ENCODE measurements at regions not wholly inside any gene's neighbourhood (a gene's known extent, or its start where the extent isn't known, plus 50 kb on each side); places are given as distances from the start of the nearest gene placed in this dataset.

DNA sequence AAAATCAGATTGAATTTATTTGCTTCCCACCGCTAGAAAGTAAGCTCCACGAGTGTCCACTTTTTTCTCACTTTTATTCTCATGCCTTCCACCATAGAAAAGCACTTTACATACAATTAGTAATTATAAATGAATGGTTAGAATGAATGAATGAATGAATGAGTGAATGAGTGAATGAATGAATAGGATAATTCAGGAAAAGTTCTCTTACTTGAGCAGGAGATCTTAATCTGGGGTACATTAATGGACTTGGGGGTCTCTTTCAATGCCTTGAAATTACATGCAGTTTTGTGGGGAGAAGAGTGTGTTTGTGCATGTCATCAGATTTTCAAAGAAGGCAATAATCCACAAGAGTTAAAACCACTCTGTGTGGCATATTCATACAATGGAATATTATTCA lies 229.9 kb upstream of the NR4A3 start:
- no peaks in the 10 kb centered on the region for H3K9me2 ChIP-seq (ENCODE audit: insufficient read depth)
- H3K9me3 ChIP-seq (ENCODE audit: low read depth), result no peaks in the 10 kb centered on the region
- H3K27ac ChIP-seq, result no peak overlapping the region
- no peak overlapping the region for H3K9ac ChIP-seq
- H3K4me3 ChIP-seq, result no peak overlapping the region
- in situ Hi-C loops (cut with MboI), result no loop called here
- H4K20me1 ChIP-seq (ENCODE audit: insufficient read depth), result no peaks in the 10 kb centered on the region
- no peak overlapping the region for H3K4me2 ChIP-seq (ENCODE audit: unreplicated experiment)
- H3K4me1 ChIP-seq (ENCODE audit: insufficient read depth), result no peaks in the 10 kb centered on the region
- no peaks in the 10 kb centered on the region for H3K79me2 ChIP-seq (ENCODE audit: insufficient read depth)
- DNase-seq, result no peak
- WGBS, 2 experiments (ENCODE audit: low coverage in 1 of 2, low lambda C conversion rate in 2 of 2, missing lambda C conversion rate in 2 of 2), result 61 to 74% methylated on average over 2 of the region's 2 CpGs
- TF ChIP-seq EZH2phosphoT487 (IDR thresholded peaks at IDR 0.05; ENCODE audit: insufficient read depth, low read depth), result no peak
- no peak for TF ChIP-seq EZH2 (IDR thresholded peaks at IDR 0.05; ENCODE audit: insufficient read depth, poor library complexity, severe bottlenecking)
- H3K27me3 ChIP-seq (replicated peaks; ENCODE audit: insufficient read depth), result no peaks in the 10 kb centered on the region
- H2AFZ ChIP-seq, result no peak overlapping the region
- no peaks in the 10 kb centered on the region for H3F3A ChIP-seq (ENCODE audit: insufficient read depth)
- no peaks in the 10 kb centered on the region for H3K36me3 ChIP-seq (ENCODE audit: low read depth)

DNA sequence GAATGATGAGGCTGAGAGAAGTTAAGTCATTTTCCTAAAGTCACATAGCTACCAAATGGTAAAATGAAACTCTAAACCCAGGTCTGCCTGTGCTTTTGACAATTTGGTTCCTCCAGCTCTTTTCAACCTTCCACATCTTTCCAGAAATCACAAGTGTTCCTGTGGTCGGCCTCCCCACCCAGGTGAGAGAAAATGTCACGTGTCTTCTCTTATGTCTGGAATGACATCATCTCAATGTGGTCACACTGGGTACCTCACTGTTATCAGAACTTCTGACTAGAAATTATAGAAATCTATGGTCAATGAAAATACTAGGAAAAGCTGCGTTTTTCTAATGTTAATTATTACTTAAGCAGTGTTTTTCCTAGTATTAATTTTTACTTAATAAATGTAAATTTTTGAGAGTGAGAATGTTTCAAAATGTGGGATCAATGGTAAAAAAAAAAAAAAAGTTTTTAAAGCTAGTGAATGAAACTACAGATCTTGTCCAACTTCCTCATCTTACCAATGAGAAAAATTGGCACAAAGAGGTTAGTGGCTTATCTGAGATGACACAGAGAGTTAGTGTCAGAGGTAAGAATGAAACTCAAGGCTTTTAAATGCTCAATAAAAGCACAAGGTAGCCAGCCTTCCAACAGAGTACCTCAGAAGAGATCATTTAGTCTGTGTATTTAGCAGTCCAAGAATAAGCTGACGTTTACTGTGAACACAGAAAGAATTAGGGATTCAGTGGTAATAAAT lies 228.7 kb upstream of the NR4A3 start:
- H3K4me1 ChIP-seq (ENCODE audit: insufficient read depth), result no peaks in the 10 kb centered on the region
- H3K4me2 ChIP-seq (ENCODE audit: unreplicated experiment), result no peak overlapping the region
- in situ Hi-C loops (cut with MboI), result no loop called here
- no peak overlapping the region for H3K4me3 ChIP-seq
- H3K79me2 ChIP-seq (ENCODE audit: insufficient read depth), result no peaks in the 10 kb centered on the region
- H3K9me3 ChIP-seq (ENCODE audit: low read depth), result no peaks in the 10 kb centered on the region
- H4K20me1 ChIP-seq (ENCODE audit: insufficient read depth), result no peaks in the 10 kb centered on the region
- 89 to 90% methylated on average over 4 of the region's 4 CpGs for WGBS, 2 experiments (ENCODE audit: low coverage in 1 of 2, low lambda C conversion rate in 2 of 2, missing lambda C conversion rate in 2 of 2)
- DNase-seq, result no peak
- no peak for TF ChIP-seq EZH2phosphoT487 (IDR thresholded peaks at IDR 0.05; ENCODE audit: insufficient read depth, low read depth)
- TF ChIP-seq EZH2 (IDR thresholded peaks at IDR 0.05; ENCODE audit: insufficient read depth, poor library complexity, severe bottlenecking), result no peak
- no peak overlapping the region for H3K9ac ChIP-seq
- H3K27me3 ChIP-seq (replicated peaks; ENCODE audit: insufficient read depth), result no peaks in the 10 kb centered on the region
- H3F3A ChIP-seq (ENCODE audit: insufficient read depth), result no peaks in the 10 kb centered on the region
- H3K36me3 ChIP-seq (ENCODE audit: low read depth), result no peaks in the 10 kb centered on the region
- H2AFZ ChIP-seq, result no peak overlapping the region
- no peaks in the 10 kb centered on the region for H3K9me2 ChIP-seq (ENCODE audit: insufficient read depth)
- no peak overlapping the region for H3K27ac ChIP-seq

- TF ChIP-seq EZH2phosphoT487 (IDR thresholded peaks at IDR 0.05; ENCODE audit: insufficient read depth, low read depth), result no peak
- TF ChIP-seq EZH2 (IDR thresholded peaks at IDR 0.05; ENCODE audit: insufficient read depth, poor library complexity, severe bottlenecking), result no peak
- in situ Hi-C loops (cut with MboI), result no loop called here
- Histone ChIP-seq H4K20me1 (ENCODE audit: insufficient read depth) (no peaks in the 10 kb centered on the region), H3F3A (ENCODE audit: insufficient read depth) (no peaks in the 10 kb centered on the region), H3K9me2 (ENCODE audit: insufficient read depth) (no peaks in the 10 kb centered on the region), H3K9ac (no peak overlapping the region), H3K27me3 (replicated peaks; ENCODE audit: insufficient read depth) (no peaks in the 10 kb centered on the region), H3K27ac (no peak overlapping the region), H3K36me3 (ENCODE audit: low read depth) (no peaks in the 10 kb centered on the region), H3K4me3 (no peak overlapping the region), H3K4me2 (ENCODE audit: unreplicated experiment) (no peak overlapping the region), H3K9me3 (ENCODE audit: low read depth) (no peaks in the 10 kb centered on the region), H2AFZ (no peak overlapping the region), H3K79me2 (ENCODE audit: insufficient read depth) (no peaks in the 10 kb centered on the region), H3K4me1 (ENCODE audit: insufficient read depth) (no peaks in the 10 kb centered on the region)
- 50% methylated on average over 2 of the region's 2 CpGs for WGBS, 2 experiments (ENCODE audit: low coverage in 1 of 2, low lambda C conversion rate in 2 of 2, missing lambda C conversion rate in 2 of 2)
- no peak for DNase-seq
Measured at GRCh38 chr9:99593610-99594009, 228.1 kb upstream of the NR4A3 start.

DNA sequence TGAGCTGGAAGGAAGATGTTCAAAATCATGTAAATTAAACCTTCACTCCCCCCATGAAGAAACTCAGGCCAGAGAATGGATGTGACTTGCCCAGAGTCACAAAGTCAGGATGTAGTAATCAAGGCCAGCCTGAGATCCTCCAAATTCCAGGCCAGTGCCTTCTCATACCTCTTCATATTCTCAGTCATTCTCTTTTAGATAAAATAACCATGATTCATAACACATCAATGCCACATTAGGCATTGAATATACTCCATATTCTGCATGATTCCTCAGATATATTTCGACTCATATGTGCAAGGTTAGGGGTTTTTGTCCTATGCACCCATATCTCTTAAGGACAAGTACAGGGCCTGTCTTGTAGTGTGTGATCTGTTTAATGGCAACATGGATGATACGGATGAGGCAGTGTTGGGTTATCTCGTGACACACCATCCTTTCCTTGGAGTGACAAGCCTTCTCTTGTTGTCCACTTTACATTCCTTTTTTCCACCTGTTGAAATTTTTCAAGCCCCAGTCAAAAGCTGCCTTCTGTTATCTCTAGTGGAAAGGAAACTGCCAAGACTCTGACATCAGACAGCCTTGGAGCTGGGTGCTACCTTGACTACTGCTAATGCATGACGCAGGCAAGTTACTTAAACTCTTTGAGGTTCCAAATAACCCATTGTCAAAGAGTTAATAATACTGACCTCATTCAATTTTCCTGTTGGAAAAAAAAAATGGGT lies 227.5 kb upstream of the NR4A3 start:
- no peaks in the 10 kb centered on the region for H3F3A ChIP-seq (ENCODE audit: insufficient read depth)
- in situ Hi-C loops (cut with MboI), result no loop called here
- no peak overlapping the region for H3K4me3 ChIP-seq
- no peaks in the 10 kb centered on the region for H3K27me3 ChIP-seq (replicated peaks; ENCODE audit: insufficient read depth)
- H3K4me2 ChIP-seq (ENCODE audit: unreplicated experiment), result no peak overlapping the region
- H3K9ac ChIP-seq, result no peak overlapping the region
- H3K36me3 ChIP-seq (ENCODE audit: low read depth), result no peaks in the 10 kb centered on the region
- H3K9me2 ChIP-seq (ENCODE audit: insufficient read depth), result no peaks in the 10 kb centered on the region
- H2AFZ ChIP-seq, result no peak overlapping the region
- 83 to 85% methylated on average over 4 of the region's 4 CpGs for WGBS, 2 experiments (ENCODE audit: low coverage in 1 of 2, low lambda C conversion rate in 2 of 2, missing lambda C conversion rate in 2 of 2)
- H3K79me2 ChIP-seq (ENCODE audit: insufficient read depth), result no peaks in the 10 kb centered on the region
- no peaks in the 10 kb centered on the region for H3K9me3 ChIP-seq (ENCODE audit: low read depth)
- no peak for DNase-seq
- no peaks in the 10 kb centered on the region for H4K20me1 ChIP-seq (ENCODE audit: insufficient read depth)
- H3K27ac ChIP-seq, result no peak overlapping the region
- H3K4me1 ChIP-seq (ENCODE audit: insufficient read depth), result no peaks in the 10 kb centered on the region
- TF ChIP-seq EZH2 (IDR thresholded peaks at IDR 0.05; ENCODE audit: insufficient read depth, poor library complexity, severe bottlenecking), result no peak
